ENCODE measurements at regions not wholly inside any gene's neighbourhood (a gene's known extent, or its start where the extent isn't known, plus 50 kb on each side); places are given as distances from the start of the nearest gene placed in this dataset.
A peak's percentile ranks its signal among the peaks of the same experiment; 100 is the strongest.
"Not testable (repeated sequence)": the region's sequence is repeated elsewhere in the genome, so short reads cannot be mapped to it uniquely, and the experiment has no call there.

GRCh38 chr12:131438881-131439280 is 272.0 kb upstream of the SFSWAP start:
- Histone ChIP-seq H3K56ac (ENCODE audit: low read length) (no peak overlapping the region), H3K79me2 (ENCODE audit: control insufficient read depth, insufficient read depth, low read length) (no peaks in the 10 kb centered on the region), H3K4me1 (ENCODE audit: control insufficient read depth, low read depth, low read length) (no peaks in the 10 kb centered on the region), H3K4ac (ENCODE audit: low read depth, low read length) (no peak overlapping the region), H3K4me3 (ENCODE audit: low read length) (no peak overlapping the region), H3K27ac (ENCODE audit: low read depth, low read length) (no peak overlapping the region), H2BK5ac (ENCODE audit: low read length) (no peak overlapping the region), H3K23ac (ENCODE audit: low read length) (no peak overlapping the region), H2BK15ac (replicated peaks; ENCODE audit: low read depth) (no peak overlapping the region), H3K18ac (ENCODE audit: low read length) (no peak overlapping the region), H4K8ac (ENCODE audit: low read depth, low read length) (no peak overlapping the region), H3K27me3 (ENCODE audit: insufficient read depth, low read length, poor library complexity) (no peaks in the 10 kb centered on the region), H4K5ac (ENCODE audit: low read length) (no peak overlapping the region), H2BK120ac (ENCODE audit: low read depth, low read length) (no peak overlapping the region), H3K36me3 (ENCODE audit: control insufficient read depth, insufficient read depth, low read length) (no peaks in the 10 kb centered on the region), H2AK5ac (ENCODE audit: low read length) (no peak overlapping the region), H3K4me2 (ENCODE audit: low read length) (no peak overlapping the region), H3K9ac (ENCODE audit: low read length) (no peak overlapping the region), H3K79me1 (ENCODE audit: low read length) (no peaks in the 10 kb centered on the region)
- no CpG with 5 or more reads among the region's 14 CpGs for WGBS (ENCODE audit: extremely low coverage, insufficient coverage, low lambda C conversion rate)
- DNase-seq, result peak; percentile 62

GRCh38 chr12:131439752-131440151 is 271.1 kb upstream of the SFSWAP start:
- H3K4me1 ChIP-seq (ENCODE audit: control insufficient read depth, low read depth, low read length); H3K36me3 ChIP-seq (ENCODE audit: control insufficient read depth, insufficient read depth, low read length); H3K23ac ChIP-seq (ENCODE audit: low read length); H2AK5ac ChIP-seq (ENCODE audit: low read length); H2BK120ac ChIP-seq (ENCODE audit: low read depth, low read length); H2BK5ac ChIP-seq (ENCODE audit: low read length); H3K56ac ChIP-seq (ENCODE audit: low read length); H2BK15ac ChIP-seq (replicated peaks; ENCODE audit: low read depth); H4K8ac ChIP-seq (ENCODE audit: low read depth, low read length); H3K4ac ChIP-seq (ENCODE audit: low read depth, low read length); DNase-seq; H3K9ac ChIP-seq (ENCODE audit: low read length); H3K18ac ChIP-seq (ENCODE audit: low read length); H3K4me2 ChIP-seq (ENCODE audit: low read length); H3K79me1 ChIP-seq (ENCODE audit: low read length); H3K27ac ChIP-seq (ENCODE audit: low read depth, low read length); H3K27me3 ChIP-seq (ENCODE audit: insufficient read depth, low read length, poor library complexity); H3K79me2 ChIP-seq (ENCODE audit: control insufficient read depth, insufficient read depth, low read length); H4K5ac ChIP-seq (ENCODE audit: low read length); H3K4me3 ChIP-seq (ENCODE audit: low read length): not testable (repeated sequence)
- no CpG with 5 or more reads among the region's 8 CpGs for WGBS (ENCODE audit: extremely low coverage, insufficient coverage, low lambda C conversion rate)

- H3K79me2 ChIP-seq (ENCODE audit: control insufficient read depth, insufficient read depth, low read length); H3K27ac ChIP-seq (ENCODE audit: low read depth, low read length); H2BK15ac ChIP-seq (replicated peaks; ENCODE audit: low read depth); H4K8ac ChIP-seq (ENCODE audit: low read depth, low read length); H3K9ac ChIP-seq (ENCODE audit: low read length); DNase-seq; H3K36me3 ChIP-seq (ENCODE audit: control insufficient read depth, insufficient read depth, low read length); H3K4me1 ChIP-seq (ENCODE audit: control insufficient read depth, low read depth, low read length); H3K4ac ChIP-seq (ENCODE audit: low read depth, low read length); H2BK120ac ChIP-seq (ENCODE audit: low read depth, low read length); H2BK5ac ChIP-seq (ENCODE audit: low read length); H4K5ac ChIP-seq (ENCODE audit: low read length); H3K56ac ChIP-seq (ENCODE audit: low read length); H3K4me3 ChIP-seq (ENCODE audit: low read length); H3K18ac ChIP-seq (ENCODE audit: low read length); H3K4me2 ChIP-seq (ENCODE audit: low read length); H3K23ac ChIP-seq (ENCODE audit: low read length); H3K27me3 ChIP-seq (ENCODE audit: insufficient read depth, low read length, poor library complexity); H3K79me1 ChIP-seq (ENCODE audit: low read length); H2AK5ac ChIP-seq (ENCODE audit: low read length): not testable (repeated sequence)
- no CpG with 5 or more reads among the region's 21 CpGs for WGBS (ENCODE audit: extremely low coverage, insufficient coverage, low lambda C conversion rate)
Measured at GRCh38 chr12:131440209-131441059, 270.5 kb upstream of the SFSWAP start.

- no peak overlapping the region for H2BK15ac ChIP-seq (replicated peaks; ENCODE audit: low read depth)
- no peaks in the 10 kb centered on the region for H3K79me2 ChIP-seq (ENCODE audit: control insufficient read depth, insufficient read depth, low read length)
- no peak overlapping the region for H2BK120ac ChIP-seq (ENCODE audit: low read depth, low read length)
- no peak overlapping the region for H4K5ac ChIP-seq (ENCODE audit: low read length)
- H4K8ac ChIP-seq (ENCODE audit: low read depth, low read length), result no peak overlapping the region
- H3K56ac ChIP-seq (ENCODE audit: low read length), result no peak overlapping the region
- H3K27ac ChIP-seq (ENCODE audit: low read depth, low read length), result no peak overlapping the region
- no peaks in the 10 kb centered on the region for H3K36me3 ChIP-seq (ENCODE audit: control insufficient read depth, insufficient read depth, low read length)
- no peaks in the 10 kb centered on the region for H3K79me1 ChIP-seq (ENCODE audit: low read length)
- H2AK5ac ChIP-seq (ENCODE audit: low read length), result no peak overlapping the region
- H3K23ac ChIP-seq (ENCODE audit: low read length), result no peak overlapping the region
- no peak overlapping the region for H3K9ac ChIP-seq (ENCODE audit: low read length)
- H3K4me2 ChIP-seq (ENCODE audit: low read length), result no peak overlapping the region
- no peaks in the 10 kb centered on the region for H3K27me3 ChIP-seq (ENCODE audit: insufficient read depth, low read length, poor library complexity)
- H3K18ac ChIP-seq (ENCODE audit: low read length), result no peak overlapping the region
- no peak overlapping the region for H3K4ac ChIP-seq (ENCODE audit: low read depth, low read length)
- no peaks in the 10 kb centered on the region for H3K4me1 ChIP-seq (ENCODE audit: control insufficient read depth, low read depth, low read length)
- no peak overlapping the region for H3K4me3 ChIP-seq (ENCODE audit: low read length)
- no peak for DNase-seq
- H2BK5ac ChIP-seq (ENCODE audit: low read length), result no peak overlapping the region
- WGBS (ENCODE audit: extremely low coverage, insufficient coverage, low lambda C conversion rate), result no CpG with 5 or more reads among the region's 6 CpGs
Measured at GRCh38 chr12:131441060-131441396, 269.9 kb upstream of the SFSWAP start.

- Histone ChIP-seq H3K23ac (ENCODE audit: low read length) (no peak overlapping the region), H2AK5ac (ENCODE audit: low read length) (no peak overlapping the region), H2BK120ac (ENCODE audit: low read depth, low read length) (no peak overlapping the region), H3K56ac (ENCODE audit: low read length) (no peak overlapping the region), H3K79me2 (ENCODE audit: control insufficient read depth, insufficient read depth, low read length) (no peaks in the 10 kb centered on the region), H3K9ac (ENCODE audit: low read length) (no peak overlapping the region), H2BK15ac (replicated peaks; ENCODE audit: low read depth) (no peak overlapping the region), H3K18ac (ENCODE audit: low read length) (no peak overlapping the region), H3K4ac (ENCODE audit: low read depth, low read length) (no peak overlapping the region), H3K4me3 (ENCODE audit: low read length) (no peak overlapping the region), H3K4me2 (ENCODE audit: low read length) (no peak overlapping the region), H3K79me1 (ENCODE audit: low read length) (no peaks in the 10 kb centered on the region), H4K8ac (ENCODE audit: low read depth, low read length) (no peak overlapping the region), H2BK5ac (ENCODE audit: low read length) (no peak overlapping the region), H3K36me3 (ENCODE audit: control insufficient read depth, insufficient read depth, low read length) (no peaks in the 10 kb centered on the region), H3K27ac (ENCODE audit: low read depth, low read length) (no peak overlapping the region), H3K4me1 (ENCODE audit: control insufficient read depth, low read depth, low read length) (no peaks in the 10 kb centered on the region), H4K5ac (ENCODE audit: low read length) (no peak overlapping the region), H3K27me3 (ENCODE audit: insufficient read depth, low read length, poor library complexity) (no peaks in the 10 kb centered on the region)
- no peak for DNase-seq
- WGBS (ENCODE audit: extremely low coverage, insufficient coverage, low lambda C conversion rate), result no CpG with 5 or more reads among the region's 9 CpGs
Measured at GRCh38 chr12:131441638-131442336, 269.1 kb upstream of the SFSWAP start.

Data from mesendoderm (in vitro differentiated cells).